GM04503 (cell line): ENCODE measurements at regions not wholly inside any gene's neighbourhood (a gene's known extent, or its start where the extent isn't known, plus 50 kb on each side); places are given as distances from the start of the nearest gene placed in this dataset.
"Not testable (repeated sequence)": the region's sequence is repeated elsewhere in the genome, so short reads cannot be mapped to it uniquely, and the experiment has no call there.

ENCODE experiments used
- DNase-seq: peaks from one replicate; pipeline ENCODE4 v3.0.0-alpha.2; 2012; ENCODE audit warnings: low read depth

DNA sequence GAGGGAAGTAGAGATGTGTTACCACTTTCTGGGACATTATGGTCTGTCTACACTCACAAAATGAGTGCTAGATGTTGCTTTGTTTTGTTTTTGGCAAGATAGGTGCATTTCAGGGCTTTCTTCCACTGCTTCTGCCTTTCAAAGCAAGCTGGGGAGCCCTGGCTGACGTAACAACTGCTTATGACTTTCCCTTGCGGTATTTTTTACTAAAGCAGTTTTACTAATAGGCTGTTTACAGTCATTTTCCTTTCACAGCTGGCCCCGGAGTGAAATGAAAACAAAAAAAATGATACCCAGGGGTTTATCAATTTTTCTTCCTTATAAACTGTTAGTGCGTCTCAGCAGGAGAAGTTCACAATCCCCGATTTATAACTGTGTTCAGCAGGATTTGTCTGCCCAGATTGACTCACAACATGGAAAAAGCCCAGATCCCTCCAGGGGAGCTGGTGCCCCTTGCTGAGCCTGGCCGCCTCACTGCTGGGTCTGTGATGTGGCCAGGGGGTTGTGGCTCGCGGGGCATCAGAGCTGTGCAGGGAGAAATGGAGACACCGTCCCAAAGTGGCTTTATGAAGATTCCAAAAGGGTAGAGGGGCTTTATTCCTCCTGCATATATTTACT lies 184.4 kb upstream of the HS3ST3A1 start:
- no peak for DNase-seq

DNA sequence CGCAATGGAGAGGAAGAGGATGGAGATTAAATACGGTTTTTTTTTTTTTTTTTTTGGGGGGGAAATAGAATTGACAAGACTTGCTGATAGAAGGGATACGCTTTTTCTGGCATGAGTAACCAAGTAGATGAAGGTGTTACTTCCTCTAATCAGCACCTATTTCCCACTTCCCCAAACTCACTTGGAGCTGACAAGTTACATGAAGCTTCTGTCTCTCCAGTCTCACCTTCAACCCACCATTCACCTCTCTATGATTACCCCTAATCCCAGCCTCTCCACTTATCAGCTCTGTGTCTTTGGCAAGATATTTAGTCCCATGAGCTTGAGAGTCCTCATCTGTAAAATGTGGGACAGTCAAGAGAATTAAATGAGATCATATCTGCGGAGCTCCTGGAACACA lies 185.9 kb upstream of the HS3ST3A1 start:
- DNase-seq: no peak

DNA sequence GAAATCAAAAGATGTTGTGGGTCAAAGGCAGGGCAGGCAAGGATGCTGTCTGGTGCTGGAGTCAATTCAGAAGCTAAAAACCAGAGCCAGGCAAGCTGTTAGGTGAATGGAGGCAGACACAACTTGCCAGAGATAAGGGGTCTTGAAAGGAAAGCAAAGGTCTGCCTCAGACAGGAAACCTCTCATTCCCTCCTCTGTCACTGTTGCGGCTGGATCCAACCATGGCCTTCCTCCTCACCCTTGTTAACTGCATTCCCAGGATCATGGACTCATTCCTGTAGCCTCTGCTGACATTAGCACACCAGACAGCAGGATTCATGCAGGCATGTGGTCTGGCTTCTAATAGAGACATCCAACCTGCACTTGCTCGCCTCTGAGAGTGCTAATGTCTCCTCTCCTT lies 186.7 kb upstream of the HS3ST3A1 start:
- DNase-seq: no peak

DNA sequence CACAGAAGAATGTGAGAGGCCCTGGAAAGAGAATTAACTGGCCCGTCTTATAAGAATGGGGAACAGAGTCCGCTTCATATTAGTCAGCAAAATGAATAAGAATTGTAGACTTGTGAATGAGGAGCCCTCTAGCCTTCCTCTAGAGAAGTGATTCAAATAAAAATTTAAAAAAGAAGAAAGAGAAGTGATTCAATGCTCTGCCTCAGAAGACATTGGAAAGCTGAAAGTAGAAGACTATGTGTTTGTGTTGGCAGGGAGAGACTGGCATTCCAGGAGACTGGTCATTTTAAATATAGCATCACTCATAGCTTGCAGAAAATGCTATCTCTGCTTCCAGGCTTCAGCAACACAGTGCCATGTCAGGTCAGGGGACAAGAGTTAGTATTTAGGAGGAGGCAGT lies 190.6 kb upstream of the HS3ST3A1 start:
- DNase-seq: no peak

DNA sequence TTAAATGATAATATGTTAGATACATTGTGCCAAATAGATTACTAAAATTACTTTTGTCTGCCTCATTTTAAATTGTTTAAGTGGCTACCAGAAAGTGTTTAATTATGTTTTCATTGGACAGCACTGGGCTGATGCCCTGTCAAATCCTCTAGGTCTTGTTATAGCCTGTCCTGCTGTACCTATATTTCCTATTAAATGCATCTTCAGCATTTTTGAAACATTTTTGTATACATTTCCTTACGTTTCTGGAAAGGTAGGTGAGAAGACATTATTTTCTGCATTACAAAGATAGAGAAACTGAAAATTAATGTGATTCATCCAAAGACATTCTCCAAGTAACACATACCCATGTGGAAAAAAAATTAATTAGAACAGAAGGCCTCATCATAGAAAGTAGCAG lies 192.2 kb upstream of the HS3ST3A1 start:
- DNase-seq: no peak

DNA sequence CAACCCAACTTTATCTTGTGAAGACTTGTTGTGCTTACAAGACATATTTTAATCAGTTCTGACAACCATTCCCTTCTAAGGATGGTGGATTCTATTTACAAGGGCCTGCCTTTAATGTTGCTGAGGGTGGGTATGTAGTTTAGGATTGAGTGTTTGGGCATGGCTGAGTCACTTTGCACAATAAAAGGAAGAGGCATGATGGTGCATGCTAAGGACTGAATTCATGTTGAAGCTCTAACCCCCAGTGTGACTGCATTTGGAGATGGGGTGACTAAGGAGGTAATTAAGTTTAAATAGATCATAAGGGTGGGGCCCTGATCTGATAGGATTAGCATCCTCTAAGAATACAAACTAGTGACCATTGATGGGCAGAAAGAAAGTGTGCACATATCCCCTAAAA lies 196.1 kb upstream of the HS3ST3A1 start:
- no peak for DNase-seq

DNA sequence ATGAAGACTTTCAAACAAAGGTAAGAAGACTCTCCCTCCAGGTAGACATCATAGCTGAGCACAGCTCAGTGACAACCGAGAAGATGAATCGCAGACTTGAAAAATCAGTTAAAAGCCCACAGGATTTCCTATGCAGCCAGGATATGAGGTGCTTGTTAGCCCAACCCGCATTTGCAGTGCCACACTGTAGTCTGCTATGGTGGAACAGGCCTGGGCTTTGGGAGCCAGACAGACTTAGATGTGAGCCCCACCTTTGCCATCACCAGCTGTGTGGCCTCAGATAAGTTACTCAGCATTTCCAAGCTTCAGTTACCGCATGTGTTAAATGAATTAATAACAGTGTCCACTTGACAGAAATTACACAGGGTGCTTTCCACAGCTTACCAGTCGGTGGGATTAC lies 204.4 kb upstream of the HS3ST3A1 start:
- DNase-seq: no peak

DNA sequence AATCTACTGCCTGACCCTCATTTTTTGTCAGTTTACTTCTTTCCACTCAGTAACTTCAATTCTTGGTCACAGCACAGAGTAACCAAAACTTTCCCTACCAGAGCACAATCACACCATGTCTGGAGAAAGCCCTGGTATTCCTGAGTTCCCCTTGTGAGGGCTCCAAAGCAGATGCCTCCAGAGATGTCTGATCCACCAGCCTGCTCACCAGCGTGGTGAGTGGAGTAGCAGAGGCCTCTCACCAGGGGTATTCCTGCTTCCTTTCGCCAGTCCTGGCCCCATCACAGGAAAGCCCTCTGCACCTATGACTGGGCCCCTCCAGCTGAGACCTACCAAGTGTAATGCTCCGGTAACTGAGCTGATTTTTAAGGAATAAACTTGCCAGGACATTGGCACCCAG lies 205.4 kb upstream of the HS3ST3A1 start:
- no peak for DNase-seq

DNA sequence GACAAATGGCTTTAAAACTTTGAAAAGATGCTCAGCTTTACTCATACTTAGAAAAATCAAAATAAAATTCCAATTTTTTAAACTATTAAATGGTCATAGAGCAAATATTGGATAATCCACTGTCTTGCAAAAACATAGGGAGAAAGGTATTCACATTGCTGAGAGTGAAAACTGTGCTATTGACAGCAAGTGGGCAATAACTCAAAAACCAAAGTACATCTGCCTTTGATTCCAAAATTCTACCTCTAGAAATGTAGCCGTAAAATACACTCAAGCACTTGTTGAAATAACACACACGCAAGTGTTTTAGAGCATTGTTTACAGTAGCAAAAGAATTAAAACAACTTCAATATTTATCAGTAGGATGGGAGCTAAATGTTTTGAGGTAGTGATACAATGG lies 210.6 kb upstream of the HS3ST3A1 start:
- DNase-seq: no peak

DNA sequence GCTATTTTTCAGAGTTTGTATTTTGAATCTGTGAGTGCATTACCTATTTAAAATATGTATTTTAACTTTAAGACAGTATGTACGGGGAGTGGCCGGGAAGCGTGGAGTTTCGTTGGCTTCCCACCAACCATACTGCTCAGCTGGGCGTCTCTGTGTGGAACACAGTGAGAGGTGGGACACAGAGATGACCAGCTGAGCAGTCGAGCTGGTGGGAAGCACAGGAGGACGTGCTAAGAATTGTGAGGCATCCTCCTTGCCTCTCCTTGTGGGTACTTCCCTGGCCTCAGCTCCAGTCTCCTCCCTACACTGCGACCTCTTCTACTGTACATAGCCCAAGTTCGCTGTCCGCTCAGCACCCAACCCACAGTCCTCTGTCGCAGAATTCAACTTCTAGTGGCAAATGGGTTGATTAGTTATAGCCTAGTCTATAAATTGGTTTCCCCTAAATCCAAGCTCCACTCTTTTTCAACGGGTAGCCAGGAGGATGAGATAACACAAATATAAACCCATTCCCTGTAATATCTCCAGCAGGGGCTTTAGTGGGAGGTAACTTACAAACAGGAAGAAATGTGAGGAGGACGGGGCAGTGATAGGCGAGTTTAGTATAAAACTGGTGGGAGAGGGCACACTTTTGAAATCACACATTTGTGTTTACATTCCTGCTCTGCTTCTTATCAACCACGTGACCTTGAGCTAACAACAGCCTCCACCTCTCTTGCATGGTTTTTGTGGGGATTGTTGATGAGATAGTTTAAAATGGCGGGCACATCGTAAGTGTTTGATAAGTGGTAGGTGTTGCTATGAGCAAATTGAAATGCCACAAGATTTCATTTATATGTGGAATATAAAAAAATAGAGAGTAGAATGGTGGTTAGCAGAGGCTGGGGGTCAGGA lies 211.9 kb upstream of the HS3ST3A1 start:
- no peak for DNase-seq

DNA sequence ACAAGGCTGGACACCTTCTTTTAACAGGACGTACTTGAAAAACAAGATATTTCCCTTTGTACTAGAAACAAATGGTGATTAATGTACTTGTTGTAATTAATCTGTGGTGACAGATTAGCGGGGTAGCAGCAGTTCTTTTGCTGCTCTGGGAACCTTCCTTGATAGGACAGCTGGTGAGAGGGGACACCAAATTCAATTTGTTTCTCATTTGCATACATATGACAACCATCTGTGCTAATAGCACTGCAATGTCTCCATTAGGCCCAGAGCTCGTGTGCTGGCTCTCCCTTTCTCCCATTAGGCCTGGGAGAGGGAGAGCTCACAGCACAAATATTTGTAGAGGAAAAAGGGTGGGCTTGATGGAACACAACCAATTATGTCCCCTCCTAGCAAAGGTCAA lies 221.0 kb upstream of the HS3ST3A1 start:
- DNase-seq: no peak

DNA sequence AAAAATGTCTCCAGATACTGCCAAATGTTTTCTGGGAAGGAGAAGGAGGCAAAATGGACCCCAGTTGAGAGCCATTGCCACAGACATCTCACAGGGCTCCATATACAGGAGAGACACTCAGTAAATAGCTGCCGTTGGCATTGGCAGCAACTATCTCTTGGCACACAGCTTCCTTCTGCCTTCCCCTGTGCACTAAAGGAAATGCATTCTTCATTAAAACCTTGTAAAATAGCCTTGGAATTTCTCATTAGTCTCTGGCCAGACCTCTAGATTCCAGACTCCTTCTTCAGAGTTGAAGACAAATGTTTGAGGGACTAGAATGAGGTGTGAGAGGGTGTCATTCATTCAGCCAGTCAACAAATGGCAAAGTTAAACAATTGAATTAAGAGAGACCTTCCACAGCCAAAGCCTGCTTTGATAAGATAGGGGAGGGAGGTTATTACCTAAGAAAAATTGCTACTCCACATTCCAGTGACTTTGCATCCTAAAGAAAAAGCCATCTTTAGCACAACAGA lies 223.9 kb upstream of the HS3ST3A1 start:
- peak; percentile 24 for DNase-seq

DNA sequence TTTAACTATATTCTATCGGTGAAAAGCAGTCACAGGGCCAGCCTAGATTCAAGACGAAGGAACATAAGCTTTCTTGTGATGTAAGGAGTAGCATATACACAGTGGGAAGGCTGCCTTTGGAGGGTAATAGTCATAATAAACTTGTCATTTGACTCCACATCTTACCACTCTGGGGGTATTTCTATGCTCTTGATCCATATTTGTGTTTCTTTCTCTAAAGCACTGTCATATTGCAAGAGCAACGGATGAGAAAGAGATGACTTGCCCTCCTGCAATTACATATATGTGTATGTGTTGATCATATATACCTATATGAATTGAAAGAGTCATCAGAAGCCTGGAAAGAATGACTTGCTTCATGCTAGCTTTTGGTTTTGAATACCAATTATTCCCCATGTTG lies 225.4 kb upstream of the HS3ST3A1 start:
- no peak for DNase-seq

DNA sequence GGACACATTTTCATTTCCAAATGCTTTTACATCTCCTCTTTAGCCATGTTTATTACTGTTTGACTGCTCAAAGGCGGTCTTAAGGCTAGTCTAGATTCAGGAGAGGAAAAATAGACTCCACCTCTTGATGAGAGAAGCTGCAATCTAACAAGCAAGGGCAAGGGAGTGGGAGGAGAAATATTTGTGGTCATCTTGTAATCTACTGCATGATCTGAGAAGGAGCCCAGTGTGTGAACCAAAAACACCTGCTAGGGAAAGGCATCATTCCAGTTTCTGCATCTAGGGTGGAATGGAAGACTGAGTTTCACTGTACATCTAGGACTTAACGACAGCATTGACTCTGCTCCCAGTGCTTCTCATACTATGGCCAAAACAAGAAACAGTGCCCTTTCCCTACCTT lies 232.2 kb upstream of the HS3ST3A1 start:
- no peak for DNase-seq

DNA sequence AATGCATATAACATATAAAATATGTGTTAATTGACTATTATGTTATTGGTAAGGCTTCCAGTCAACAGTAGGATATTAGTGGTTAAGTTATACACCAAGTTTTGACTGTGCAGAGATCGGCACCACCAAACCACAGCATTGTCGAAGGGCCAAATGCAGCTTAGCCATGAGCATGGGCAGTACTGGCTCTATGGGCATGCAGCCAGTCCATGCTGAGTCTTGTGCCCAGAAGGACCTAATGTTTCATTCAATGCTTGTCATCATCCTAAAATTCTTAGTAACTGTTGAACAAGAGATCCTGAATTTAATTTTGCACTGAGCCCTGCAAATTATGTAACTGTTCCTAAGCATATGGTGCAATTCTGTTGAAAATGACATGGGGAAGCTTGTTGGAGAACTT lies 233.4 kb upstream of the HS3ST3A1 start:
- DNase-seq: no peak

DNA sequence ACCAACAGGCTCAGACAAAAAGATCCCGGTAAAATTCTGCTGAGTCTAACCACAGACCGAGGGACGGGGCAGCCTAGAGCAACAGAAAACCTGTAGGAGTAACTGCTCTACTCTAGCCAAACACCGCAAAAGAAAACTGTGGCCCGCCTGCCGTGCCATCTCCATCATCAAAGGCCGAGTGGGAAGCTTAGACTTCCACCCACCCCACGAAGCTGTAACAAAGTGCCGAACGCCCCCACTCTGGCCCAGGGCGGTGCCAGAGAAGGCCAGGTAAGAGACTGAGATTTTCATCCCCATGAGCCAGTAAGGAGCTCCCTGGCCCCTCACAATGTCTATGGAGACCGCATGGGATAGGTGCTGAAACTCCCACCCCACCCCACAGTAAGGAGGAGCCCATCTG lies 231.9 kb upstream of the COX10 start:
- DNase-seq: no peak

DNA sequence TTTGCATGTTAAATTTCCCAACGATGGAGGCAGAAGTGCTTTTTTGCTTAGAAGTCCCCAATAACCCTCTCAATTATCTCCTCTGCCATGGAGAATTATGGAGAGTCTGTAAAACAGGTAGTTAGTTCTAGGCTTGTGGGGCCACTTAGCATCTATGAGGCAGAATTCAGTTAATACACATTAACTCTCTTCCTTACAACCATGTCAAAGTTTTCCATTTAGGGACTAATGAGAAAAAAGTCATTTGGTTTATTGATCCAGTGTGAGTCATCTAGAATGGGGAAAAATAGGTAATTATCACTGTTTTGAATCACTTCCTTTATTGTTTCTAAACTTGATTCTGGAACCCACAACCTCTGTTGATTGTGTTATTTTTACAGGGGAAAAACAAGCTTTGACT lies 229.1 kb upstream of the COX10 start:
- DNase-seq: no peak

DNA sequence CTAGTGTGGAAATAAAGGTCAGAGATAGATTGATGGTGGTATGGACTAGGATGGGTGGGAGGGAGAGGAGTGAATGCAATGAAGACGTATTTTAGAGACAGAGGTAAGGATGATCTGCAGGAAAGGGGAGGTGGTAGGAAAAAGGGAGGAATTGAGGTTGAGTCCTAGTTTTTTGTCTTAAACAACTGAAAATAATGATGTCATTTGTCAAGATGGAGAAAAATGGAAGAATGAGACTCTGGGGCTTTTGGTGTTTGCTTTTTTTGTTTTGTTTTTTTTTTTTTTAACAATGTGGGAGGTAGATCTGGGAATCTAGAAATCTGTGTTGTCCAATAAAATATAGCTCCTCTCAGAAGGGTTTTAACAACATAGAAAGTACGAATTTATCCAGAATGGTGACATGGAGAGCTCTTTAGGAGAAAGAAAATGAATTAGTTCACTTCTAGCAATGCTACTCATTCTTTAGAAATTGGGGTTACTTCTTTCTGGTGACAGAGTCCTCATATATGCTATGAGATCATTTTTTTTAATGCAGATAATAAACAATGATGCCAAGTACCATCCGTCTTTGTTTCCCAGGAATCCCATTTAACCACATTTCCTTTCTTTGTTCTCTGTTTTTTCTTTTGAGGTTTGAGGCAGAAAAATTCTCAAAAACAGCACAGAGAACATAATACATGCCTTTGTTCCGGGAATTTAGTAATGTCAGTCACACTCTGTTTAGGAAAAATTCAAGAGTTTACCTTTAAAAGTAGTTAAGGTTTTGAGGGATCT lies 225.3 kb upstream of the COX10 start:
- DNase-seq: no peak

DNA sequence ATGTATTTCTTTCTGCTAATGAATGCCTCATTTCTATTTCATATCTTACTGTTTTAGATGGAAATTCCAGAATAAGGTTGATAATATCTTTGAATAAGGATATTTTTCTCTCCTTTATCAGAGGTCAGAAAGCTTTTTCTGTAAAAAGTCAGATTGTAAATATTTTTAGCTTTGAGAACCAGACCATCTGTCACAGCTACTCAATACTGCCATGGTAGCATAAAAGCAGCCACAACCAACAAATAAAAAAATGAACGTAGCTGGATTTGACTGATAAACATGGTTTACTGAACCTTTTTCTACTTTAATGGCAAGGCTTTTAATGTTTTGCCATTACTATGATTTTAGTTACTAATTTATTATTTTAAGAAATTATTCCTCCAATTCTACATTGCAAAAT lies 217.4 kb upstream of the COX10 start:
- DNase-seq: no peak

DNA sequence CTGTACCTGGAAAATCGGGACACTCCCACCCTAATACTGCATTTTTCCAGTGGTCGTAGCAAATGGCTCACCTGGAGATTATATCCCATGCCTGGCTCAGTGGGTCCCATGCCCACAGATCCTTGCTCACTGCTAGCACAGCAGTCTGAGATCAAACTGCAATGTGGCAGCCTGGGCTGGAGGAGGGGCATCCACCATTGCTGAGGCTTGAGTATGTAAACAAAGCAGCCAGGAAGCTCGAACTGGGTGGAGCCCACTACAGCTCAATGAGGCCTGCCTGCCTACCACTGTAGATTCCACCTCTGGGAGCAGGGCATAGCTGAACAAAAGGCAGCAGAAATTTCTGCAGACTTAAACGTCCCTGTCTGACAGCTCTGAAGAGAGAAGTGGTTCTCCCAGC lies 213.6 kb upstream of the COX10 start:
- DNase-seq: not testable (repeated sequence)

DNA sequence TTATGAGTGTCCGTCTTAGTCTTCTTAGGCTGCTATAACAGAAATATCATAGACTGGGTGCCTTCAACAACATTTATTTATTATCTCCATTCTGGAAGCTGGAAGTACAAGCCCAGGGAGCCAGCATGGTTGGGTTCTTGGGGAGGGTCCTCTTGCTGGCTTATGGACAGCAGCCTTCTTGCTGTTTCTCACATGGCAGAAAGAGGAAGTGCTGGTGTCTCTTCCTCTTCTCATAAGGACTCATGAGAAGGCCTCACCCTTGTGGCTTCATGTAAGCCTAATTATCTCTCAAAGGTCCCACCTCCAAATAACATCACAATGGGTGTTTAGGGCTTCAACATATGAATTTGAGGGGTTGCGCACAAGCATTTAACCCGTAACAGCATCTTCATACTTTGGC lies 207.0 kb upstream of the COX10 start:
- DNase-seq: no peak

DNA sequence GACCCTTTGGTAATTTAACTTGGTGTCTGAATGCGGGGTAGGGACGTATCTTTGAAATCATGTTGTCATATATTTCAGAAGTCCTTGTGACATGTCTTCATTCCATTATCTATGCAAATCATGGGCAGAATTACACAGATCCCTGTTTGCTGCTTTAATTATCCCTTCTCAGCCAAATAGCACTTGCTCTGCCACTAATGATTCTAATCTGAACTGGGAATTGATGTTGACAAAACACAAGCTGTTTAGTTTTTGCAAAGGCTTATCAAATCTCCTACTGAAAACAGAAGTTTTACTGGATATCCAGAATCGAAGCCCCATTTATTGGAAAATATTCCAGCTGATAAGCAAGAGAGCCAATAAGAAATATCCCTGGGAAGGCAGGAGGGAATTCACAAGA lies 205.9 kb upstream of the COX10 start:
- DNase-seq: no peak

DNA sequence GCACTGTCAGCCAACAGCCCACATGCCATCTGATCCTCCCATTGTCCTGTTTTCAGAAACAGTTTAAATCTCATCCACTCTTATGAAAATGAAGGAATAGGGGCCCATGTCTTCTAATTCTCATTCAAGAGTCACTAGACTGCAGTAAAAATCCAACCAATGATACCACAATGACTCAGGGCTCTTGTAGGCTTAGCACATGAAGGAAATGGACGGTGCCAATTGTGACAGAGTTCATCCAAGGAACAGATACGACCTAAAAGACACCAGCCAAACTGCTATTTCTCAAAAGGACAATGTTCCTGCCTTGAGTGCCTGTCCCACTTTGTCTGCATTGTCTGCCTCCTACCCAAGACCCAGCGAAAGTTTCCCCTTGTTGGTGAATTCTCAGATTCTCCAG lies 204.8 kb upstream of the COX10 start:
- peak; percentile 61 for DNase-seq
